SH-SY5Y (cell line): ENCODE measurements at regions not wholly inside any gene's neighbourhood (a gene's known extent, or its start where the extent isn't known, plus 50 kb on each side); places are given as distances from the start of the nearest gene placed in this dataset.

Source experiments
- GATA2 ChIP-seq: IDR thresholded peaks from 2 replicates; pipeline ENCODE4 v1.6.1; 2011; ENCODE audit warnings: mild to moderate bottlenecking, low read depth, low read length
- GATA3 ChIP-seq: IDR thresholded peaks from 2 replicates; pipeline ENCODE4 v1.6.1; 2011; ENCODE audit warnings: low read depth, mild to moderate bottlenecking, low read length, moderate library complexity

GRCh38 chr6:41420186-41420585, 84.8 kb downstream of the NCR2 start:
- TF ChIP-seq GATA2 (no peak), GATA3 (no peak)
